Type B pancreatic cell (in vitro differentiated cells): ENCODE measurements at regions not wholly inside any gene's neighbourhood (a gene's known extent, or its start where the extent isn't known, plus 50 kb on each side); places are given as distances from the start of the nearest gene placed in this dataset.

Experiments
- DNase-seq: peaks from one replicate; pipeline ENCODE4 v3.0.0; 2021; ENCODE audit warnings: mixed read lengths; ENCODE audit not compliant: unreplicated experiment; ENCODE audit errors: extremely low spot score
- H3K27ac Mint-ChIP-seq: 2 replicates; pipeline ENCODE4 v1.8.0; 2021; ENCODE audit warnings: mild to moderate bottlenecking, mixed read lengths
- H3K27me3 Mint-ChIP-seq: 2 replicates; pipeline ENCODE4 v1.8.0; 2021; ENCODE audit warnings: mixed read lengths
- H3K36me3 Mint-ChIP-seq: 2 replicates; pipeline ENCODE4 v1.8.0; 2021; ENCODE audit warnings: mixed read lengths
- H3K4me1 Mint-ChIP-seq: one replicate; pipeline ENCODE4 v1.8.0; 2021; ENCODE audit warnings: mixed read lengths; ENCODE audit not compliant: unreplicated experiment
- H3K4me3 Mint-ChIP-seq: 2 replicates; pipeline ENCODE4 v1.8.0; 2021; ENCODE audit warnings: mild to moderate bottlenecking, mixed read lengths
- H3K9me3 Mint-ChIP-seq: 2 replicates; pipeline ENCODE4 v1.8.0; 2021; ENCODE audit warnings: mixed read lengths
- TF ChIP-seq, protein P1 (sequence below): fragments of 200-600 bp; sonication (generic); conservative IDR thresholded peaks from 2 replicates; pipeline ENCODE4 v1.5.0; 2021; ENCODE audit warnings: antibody characterized with exemption, mild to moderate bottlenecking

DNA sequence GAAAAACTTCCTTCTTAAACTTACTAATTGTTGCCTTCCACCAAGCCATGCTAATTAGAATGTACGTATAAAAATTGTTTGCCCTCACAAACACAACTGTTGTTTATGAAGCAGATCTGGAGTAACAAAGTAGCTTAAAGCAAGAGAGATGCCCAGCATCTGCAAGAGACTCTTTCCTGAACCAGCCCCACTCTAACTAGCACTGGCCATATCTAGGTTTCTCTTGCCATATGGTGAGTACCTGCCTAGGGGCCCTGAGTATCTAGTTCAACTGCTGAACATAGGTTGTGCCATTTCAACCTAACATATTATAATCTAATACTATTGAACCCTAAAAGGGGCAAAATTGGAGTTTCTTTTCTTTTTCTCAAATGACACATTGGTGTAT is 883.4 kb upstream of the B3GALT2 start:
- H3K9me3 Mint-ChIP-seq: no peaks in the 10 kb centered on the region
- no peaks in the 10 kb centered on the region for H3K4me1 Mint-ChIP-seq
- DNase-seq: no peak
- TF ChIP-seq, protein P1, sequence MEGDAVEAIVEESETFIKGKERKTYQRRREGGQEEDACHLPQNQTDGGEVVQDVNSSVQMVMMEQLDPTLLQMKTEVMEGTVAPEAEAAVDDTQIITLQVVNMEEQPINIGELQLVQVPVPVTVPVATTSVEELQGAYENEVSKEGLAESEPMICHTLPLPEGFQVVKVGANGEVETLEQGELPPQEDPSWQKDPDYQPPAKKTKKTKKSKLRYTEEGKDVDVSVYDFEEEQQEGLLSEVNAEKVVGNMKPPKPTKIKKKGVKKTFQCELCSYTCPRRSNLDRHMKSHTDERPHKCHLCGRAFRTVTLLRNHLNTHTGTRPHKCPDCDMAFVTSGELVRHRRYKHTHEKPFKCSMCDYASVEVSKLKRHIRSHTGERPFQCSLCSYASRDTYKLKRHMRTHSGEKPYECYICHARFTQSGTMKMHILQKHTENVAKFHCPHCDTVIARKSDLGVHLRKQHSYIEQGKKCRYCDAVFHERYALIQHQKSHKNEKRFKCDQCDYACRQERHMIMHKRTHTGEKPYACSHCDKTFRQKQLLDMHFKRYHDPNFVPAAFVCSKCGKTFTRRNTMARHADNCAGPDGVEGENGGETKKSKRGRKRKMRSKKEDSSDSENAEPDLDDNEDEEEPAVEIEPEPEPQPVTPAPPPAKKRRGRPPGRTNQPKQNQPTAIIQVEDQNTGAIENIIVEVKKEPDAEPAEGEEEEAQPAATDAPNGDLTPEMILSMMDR: no peak
- H3K27me3 Mint-ChIP-seq: no peaks in the 10 kb centered on the region
- no peak overlapping the region for H3K4me3 Mint-ChIP-seq
- no peaks in the 10 kb centered on the region for H3K36me3 Mint-ChIP-seq
- H3K27ac Mint-ChIP-seq: no peak overlapping the region

DNA sequence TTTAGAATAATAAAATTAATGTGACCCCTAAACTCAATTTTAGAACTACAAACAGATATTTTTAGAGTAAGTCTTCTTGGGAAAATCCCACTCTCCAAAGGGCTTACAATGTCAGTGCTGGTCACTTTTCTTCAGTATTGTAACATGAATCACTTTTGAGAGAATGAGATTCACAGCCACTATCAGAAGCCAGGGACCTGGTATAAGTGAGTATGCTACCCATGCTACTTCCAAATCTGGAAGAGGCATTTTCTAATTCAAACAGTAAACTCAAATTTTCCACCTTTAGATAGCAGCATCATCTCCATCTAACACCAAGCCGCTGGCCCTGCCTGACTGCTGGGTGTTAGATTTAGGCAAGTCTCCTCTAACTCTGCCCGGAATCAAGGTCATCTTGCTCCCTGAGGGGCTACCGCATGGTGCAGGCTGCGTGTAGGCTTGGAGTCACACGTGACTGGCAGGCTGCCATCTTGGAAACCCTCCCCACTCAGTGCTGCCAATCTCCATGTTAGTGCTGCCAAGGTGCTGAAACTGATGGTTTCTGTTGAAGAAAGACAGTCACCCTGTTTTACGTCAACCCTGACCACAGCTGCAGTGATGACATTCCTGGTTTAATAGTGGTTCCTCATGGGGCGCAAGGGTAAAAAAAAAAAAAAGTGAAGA is 882.9 kb upstream of the B3GALT2 start:
- DNase-seq: no peak
- Mint-ChIP-seq H3K27me3 (no peaks in the 10 kb centered on the region), H3K4me1 (no peaks in the 10 kb centered on the region), H3K4me3 (no peak overlapping the region), H3K27ac (no peak overlapping the region), H3K9me3 (no peaks in the 10 kb centered on the region), H3K36me3 (no peaks in the 10 kb centered on the region)
- TF ChIP-seq, protein P1: no peak

DNA sequence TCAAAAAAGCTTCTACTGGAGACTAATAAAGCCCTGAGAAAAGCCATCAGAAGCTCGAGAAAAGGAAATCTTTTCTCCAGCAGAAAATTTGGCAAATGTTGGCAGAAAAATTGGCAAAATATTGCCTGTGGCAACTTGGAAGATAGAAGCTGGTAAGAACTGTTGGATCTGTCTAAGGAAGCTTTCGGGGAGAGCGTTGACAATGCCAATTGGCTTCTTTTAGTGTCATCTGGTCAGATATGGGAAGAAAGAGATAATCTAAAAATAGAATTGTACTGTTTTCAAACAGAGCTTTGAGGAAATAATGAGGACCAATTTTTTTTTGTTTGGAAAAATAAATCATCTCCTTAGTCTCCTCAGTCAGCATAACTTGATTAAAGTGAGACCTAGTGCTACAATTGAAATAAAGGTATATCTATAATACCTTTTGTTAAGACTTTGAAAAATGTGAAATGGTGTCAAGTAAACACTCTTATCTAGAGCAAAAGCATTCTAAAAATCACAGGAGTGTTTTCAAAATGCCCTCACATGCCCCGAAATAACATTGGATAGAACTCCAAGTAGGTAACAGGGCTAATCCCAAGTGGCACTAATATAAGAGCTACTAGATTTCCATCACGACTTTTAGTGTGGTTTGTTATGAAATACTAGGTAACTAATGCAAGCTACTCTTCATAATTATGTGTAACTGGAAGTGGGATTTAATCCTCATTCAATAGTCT is 882.2 kb upstream of the B3GALT2 start:
- TF ChIP-seq, protein P1: no peak
- DNase-seq: no peak
- Mint-ChIP-seq H3K4me1 (no peaks in the 10 kb centered on the region), H3K36me3 (no peaks in the 10 kb centered on the region), H3K9me3 (no peaks in the 10 kb centered on the region), H3K27ac (no peak overlapping the region), H3K4me3 (no peak overlapping the region), H3K27me3 (no peaks in the 10 kb centered on the region)

DNA sequence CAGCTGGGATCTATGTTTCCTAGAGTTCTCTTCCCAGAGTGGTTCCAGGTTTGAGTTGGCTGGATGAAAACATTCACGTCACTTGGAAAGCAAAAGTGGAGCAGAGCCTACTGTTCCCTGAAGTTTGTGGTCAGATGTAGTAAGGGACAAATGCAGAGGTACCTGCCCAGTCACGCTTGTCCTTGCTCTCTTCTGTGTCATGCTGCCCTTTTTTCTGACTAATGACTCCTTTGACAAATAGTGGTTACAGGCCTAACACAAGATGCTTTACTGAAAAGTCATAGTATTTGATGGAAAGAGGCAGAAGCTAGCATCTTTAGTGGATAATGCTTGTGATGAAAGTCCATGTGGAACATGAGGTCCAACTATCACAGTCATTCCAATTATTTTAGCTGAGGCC is 881.4 kb upstream of the B3GALT2 start:
- H3K36me3 Mint-ChIP-seq: no peaks in the 10 kb centered on the region
- TF ChIP-seq, protein P1: no peak
- H3K27me3 Mint-ChIP-seq: no peaks in the 10 kb centered on the region
- no peak overlapping the region for H3K4me3 Mint-ChIP-seq
- H3K27ac Mint-ChIP-seq: no peak overlapping the region
- no peak for DNase-seq
- H3K9me3 Mint-ChIP-seq: no peaks in the 10 kb centered on the region
- no peaks in the 10 kb centered on the region for H3K4me1 Mint-ChIP-seq

DNA sequence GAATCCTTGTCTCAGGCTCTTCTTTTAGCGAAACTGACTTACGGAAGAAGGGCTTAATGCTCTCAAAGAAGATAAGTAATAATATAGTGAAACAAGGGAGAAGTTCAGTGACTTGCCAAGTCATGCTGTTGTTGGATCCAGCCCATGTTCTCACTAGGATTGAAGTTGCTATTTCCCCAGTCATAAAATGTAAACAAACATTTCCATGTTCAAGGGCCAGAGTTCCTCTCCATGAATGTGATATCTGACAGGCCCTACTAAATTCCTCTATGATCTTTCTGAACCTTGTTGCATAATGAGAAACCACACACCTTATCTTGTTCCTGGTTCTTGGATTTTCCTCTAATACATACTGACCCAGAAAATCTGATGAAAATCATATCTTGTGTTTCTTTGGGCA is 876.5 kb upstream of the B3GALT2 start:
- H3K4me3 Mint-ChIP-seq: no peak overlapping the region
- H3K9me3 Mint-ChIP-seq: peaks cover 6% of the 10 kb centered on the region
- TF ChIP-seq, protein P1: no peak
- no peak overlapping the region for H3K27ac Mint-ChIP-seq
- no peak for DNase-seq
- H3K36me3 Mint-ChIP-seq: no peaks in the 10 kb centered on the region
- H3K4me1 Mint-ChIP-seq: no peaks in the 10 kb centered on the region
- no peaks in the 10 kb centered on the region for H3K27me3 Mint-ChIP-seq
